PC-9 (cell line): ENCODE measurements at regions not wholly inside any gene's neighbourhood (a gene's known extent, or its start where the extent isn't known, plus 50 kb on each side); places are given as distances from the start of the nearest gene placed in this dataset.

Experiments used
- BruUV-seq: library from RNA; stranded (reverse); fragments of 400-500 nt; replicated peaks from 2 replicates; lab custom pipeline; 2021; lab: Mats Ljungman, UMichigan
- CTCF ChIA-PET: fragments of 300-600 bp; sonication (Branson Sonifier 250); formaldehyde crosslinking; loops from one replicate; lab custom pipeline; 2022; ENCODE audit warnings: antibody characterized with exemption; lab: Charles Lee
- POLR2A ChIA-PET: fragments of 300-600 bp; sonication (Branson Sonifier 250); formaldehyde crosslinking; loops from one replicate; lab custom pipeline; 2022; ENCODE audit warnings: antibody characterized with exemption; ENCODE audit not compliant: unreplicated experiment; lab: Charles Lee
- DNase-seq, 2 experiments: peaks; one replicate each; pipeline versions ENCODE4 v3.0.0 to v3.0.0-alpha.2; 2015 to 2022; ENCODE audit warnings: mixed read lengths in 1 of 2
- H2AFZ ChIP-seq: fragments of 200-600 bp; sonication (generic); 2 replicates; pipeline ENCODE4 v1.8.1; 2017; ENCODE audit warnings: antibody characterized with exemption
- H3F3A ChIP-seq: fragments of 200-600 bp; sonication (generic); 2 replicates; pipeline ENCODE4 v1.8.1; 2017; ENCODE audit warnings: antibody characterized with exemption, mild to moderate bottlenecking, low read depth; ENCODE audit not compliant: insufficient read depth
- H3K27ac ChIP-seq: fragments of 200-600 bp; sonication (generic); 2 replicates; pipeline ENCODE4 v1.6.1; 2016; ENCODE audit warnings: mixed run types
- H3K27me3 ChIP-seq: fragments of 200-600 bp; sonication (generic); 2 replicates; pipeline ENCODE4 v1.6.1; 2016; ENCODE audit warnings: low read depth, mixed run types; ENCODE audit not compliant: insufficient read depth
- H3K36me3 ChIP-seq: fragments of 200-600 bp; sonication (generic); 2 replicates; pipeline ENCODE4 v1.6.1; 2016; ENCODE audit warnings: low read depth, mixed run types
- H3K4me1 ChIP-seq: fragments of 200-600 bp; sonication (generic); replicated peaks from 2 replicates; pipeline ENCODE4 v1.6.1; 2016; ENCODE audit warnings: mixed run types; ENCODE audit not compliant: insufficient read depth
- H3K4me2 ChIP-seq: fragments of 200-600 bp; sonication (generic); 2 replicates; pipeline ENCODE4 v1.6.1; 2017; ENCODE audit warnings: mixed run types
- H3K4me3 ChIP-seq: fragments of 200-600 bp; sonication (generic); 2 replicates; pipeline ENCODE4 v1.6.1; 2016; ENCODE audit warnings: mixed run types
- H3K79me2 ChIP-seq: fragments of 200-600 bp; sonication (generic); 2 replicates; pipeline ENCODE4 v1.6.1; 2017; ENCODE audit warnings: low read depth, mixed run types
- H3K9me2 ChIP-seq: fragments of 200-600 bp; sonication (generic); 2 replicates; pipeline ENCODE4 v1.8.1; 2017; ENCODE audit warnings: mild to moderate bottlenecking; ENCODE audit not compliant: insufficient read depth
- H3K9me3 ChIP-seq: fragments of 200-600 bp; sonication (generic); 2 replicates; pipeline ENCODE4 v1.8.1; 2016; ENCODE audit warnings: low read depth; ENCODE audit not compliant: insufficient read depth
- H4K20me1 ChIP-seq: fragments of 200-600 bp; sonication (generic); 2 replicates; pipeline ENCODE4 v1.8.1; 2017; ENCODE audit not compliant: insufficient read depth
- EZH2 ChIP-seq: fragments of 200-600 bp; sonication (generic); IDR thresholded peaks from 2 replicates; pipeline ENCODE4 v1.8.0; 2017; ENCODE audit warnings: antibody characterized with exemption, low read depth
- intact Hi-C: fragments of 100-400 bp; cut with micrococcal nuclease; formaldehyde crosslinking; loops from one replicate; pipeline ENCODE4 v1.10.0; 2022; ENCODE audit not compliant: unreplicated experiment
- TF ChIP-seq, protein P1 (sequence below): fragments of 200-600 bp; sonication (generic); conservative IDR thresholded peaks from 2 replicates; pipeline ENCODE4 v1.6.1; 2017; ENCODE audit warnings: mixed run types, antibody characterized with exemption, mild to moderate bottlenecking, moderate library complexity

DNA sequence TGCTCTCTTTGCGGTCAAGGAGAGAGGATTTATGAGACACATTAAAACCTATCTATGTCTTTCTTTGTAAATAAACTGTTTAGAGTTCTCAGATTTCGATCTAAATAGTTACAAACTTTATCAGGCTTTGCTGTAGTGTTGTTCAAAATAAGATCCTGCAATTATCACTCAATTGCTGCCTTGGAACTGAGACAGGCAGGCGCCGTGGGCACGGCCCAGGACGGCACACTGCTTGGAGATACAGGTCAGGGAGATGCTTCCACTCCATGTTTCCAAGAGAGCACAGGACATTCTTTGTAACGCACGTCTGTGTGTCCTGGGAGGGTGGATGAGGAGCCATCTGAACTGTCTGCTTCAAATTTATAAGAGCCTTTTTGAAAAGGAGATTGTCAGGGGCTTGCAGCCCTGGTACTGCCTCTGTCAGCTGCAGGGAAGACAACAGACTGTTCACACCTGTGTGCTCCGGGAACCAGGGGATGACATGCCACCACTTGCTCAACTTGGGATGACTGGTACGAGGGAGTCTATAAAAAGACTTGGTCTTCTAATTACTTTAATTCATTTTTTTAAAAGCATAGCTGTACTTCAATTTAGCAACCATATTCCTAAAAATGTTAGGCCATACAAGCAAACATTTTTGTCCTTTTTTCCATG is 472.9 kb upstream of the RUNX1 start:
- Histone ChIP-seq H3K79me2 (no peaks in the 10 kb centered on the region), H3K4me1 (no peaks in the 10 kb centered on the region), H3K4me3 (no peak overlapping the region), H3K27me3 (no peaks in the 10 kb centered on the region), H2AFZ (no peak overlapping the region), H3K36me3 (no peaks in the 10 kb centered on the region), H3K9me2 (no peaks in the 10 kb centered on the region), H3K27ac (no peak overlapping the region), H3K9me3 (no peaks in the 10 kb centered on the region), H3K4me2 (no peak overlapping the region), H4K20me1 (no peaks in the 10 kb centered on the region), H3F3A (no peaks in the 10 kb centered on the region)
- POLR2A ChIA-PET, result no interaction called here
- DNase-seq, result no peak
- CTCF ChIA-PET, result no interaction called here
- no peak for TF ChIP-seq EZH2
- TF ChIP-seq, protein P1, sequence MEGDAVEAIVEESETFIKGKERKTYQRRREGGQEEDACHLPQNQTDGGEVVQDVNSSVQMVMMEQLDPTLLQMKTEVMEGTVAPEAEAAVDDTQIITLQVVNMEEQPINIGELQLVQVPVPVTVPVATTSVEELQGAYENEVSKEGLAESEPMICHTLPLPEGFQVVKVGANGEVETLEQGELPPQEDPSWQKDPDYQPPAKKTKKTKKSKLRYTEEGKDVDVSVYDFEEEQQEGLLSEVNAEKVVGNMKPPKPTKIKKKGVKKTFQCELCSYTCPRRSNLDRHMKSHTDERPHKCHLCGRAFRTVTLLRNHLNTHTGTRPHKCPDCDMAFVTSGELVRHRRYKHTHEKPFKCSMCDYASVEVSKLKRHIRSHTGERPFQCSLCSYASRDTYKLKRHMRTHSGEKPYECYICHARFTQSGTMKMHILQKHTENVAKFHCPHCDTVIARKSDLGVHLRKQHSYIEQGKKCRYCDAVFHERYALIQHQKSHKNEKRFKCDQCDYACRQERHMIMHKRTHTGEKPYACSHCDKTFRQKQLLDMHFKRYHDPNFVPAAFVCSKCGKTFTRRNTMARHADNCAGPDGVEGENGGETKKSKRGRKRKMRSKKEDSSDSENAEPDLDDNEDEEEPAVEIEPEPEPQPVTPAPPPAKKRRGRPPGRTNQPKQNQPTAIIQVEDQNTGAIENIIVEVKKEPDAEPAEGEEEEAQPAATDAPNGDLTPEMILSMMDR, result no peak
- BruUV-seq, result no TSS peak
- intact Hi-C loops, result no loop called here

DNA sequence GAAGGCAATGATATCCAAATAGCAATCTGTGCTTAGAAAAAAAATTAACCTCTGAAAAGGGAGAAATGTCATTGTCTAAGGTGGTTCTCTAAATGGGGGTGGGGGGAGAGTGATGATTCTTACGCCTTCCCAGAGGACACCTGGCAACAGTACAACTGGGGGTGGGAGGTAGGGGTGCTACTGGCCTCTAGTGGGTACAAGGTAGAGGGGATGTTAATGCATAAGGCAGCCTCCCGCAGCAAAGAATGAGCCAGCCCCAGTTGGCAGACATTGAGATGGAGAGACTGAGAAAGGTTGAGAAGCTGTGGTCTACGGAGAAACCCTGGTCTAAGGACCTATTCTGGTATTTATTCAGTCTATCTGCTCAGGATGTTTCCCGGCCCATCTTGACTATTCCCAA is 472.2 kb upstream of the RUNX1 start:
- CTCF ChIA-PET, result no interaction called here
- intact Hi-C loops, result no loop called here

DNA sequence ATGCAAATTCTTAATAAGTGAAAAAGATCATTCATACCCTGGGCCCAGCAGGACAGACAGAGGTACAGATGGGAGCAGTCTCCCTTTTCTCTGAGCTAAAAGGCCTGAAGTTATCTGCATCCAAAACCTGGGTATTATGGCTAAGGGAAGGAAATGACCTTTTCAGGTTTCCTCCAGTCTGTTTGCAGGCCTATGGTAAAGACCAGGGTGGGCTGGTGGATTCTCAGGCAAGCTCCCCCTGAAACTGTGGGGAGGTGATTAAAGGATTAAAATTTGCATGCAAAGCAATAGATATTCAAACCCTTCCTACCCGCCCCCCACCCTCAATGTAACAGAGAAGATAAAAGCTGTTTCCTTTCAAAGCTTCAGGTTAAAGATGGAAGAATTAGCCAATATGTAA is 471.8 kb upstream of the RUNX1 start:
- H3K27me3 ChIP-seq, result no peaks in the 10 kb centered on the region
- H3K4me1 ChIP-seq, result no peaks in the 10 kb centered on the region
- no peaks in the 10 kb centered on the region for H3K9me2 ChIP-seq
- TF ChIP-seq, protein P1, result no peak
- no peak for TF ChIP-seq EZH2
- H3F3A ChIP-seq, result no peaks in the 10 kb centered on the region
- H2AFZ ChIP-seq, result no peak overlapping the region
- no peak overlapping the region for H3K4me3 ChIP-seq
- no peaks in the 10 kb centered on the region for H3K9me3 ChIP-seq
- H3K36me3 ChIP-seq, result no peaks in the 10 kb centered on the region
- CTCF ChIA-PET, result no interaction called here
- H3K27ac ChIP-seq, result no peak overlapping the region
- no TSS peak for BruUV-seq
- POLR2A ChIA-PET, result no interaction called here
- intact Hi-C loops, result no loop called here
- H4K20me1 ChIP-seq, result no peaks in the 10 kb centered on the region
- H3K4me2 ChIP-seq, result no peak overlapping the region
- no peaks in the 10 kb centered on the region for H3K79me2 ChIP-seq
- no peak for DNase-seq

More for the DNA sequence above, 472.2 kb upstream of the RUNX1 start:
- Histone ChIP-seq H2AFZ (no peak overlapping the region), H3K4me3 (no peak overlapping the region), H3K9me2 (no peaks in the 10 kb centered on the region), H3K4me2 (no peak overlapping the region), H3K4me1 (no peaks in the 10 kb centered on the region), H3F3A (no peaks in the 10 kb centered on the region), H3K9me3 (no peaks in the 10 kb centered on the region), H4K20me1 (no peaks in the 10 kb centered on the region), H3K27me3 (no peaks in the 10 kb centered on the region), H3K36me3 (no peaks in the 10 kb centered on the region), H3K27ac (no peak overlapping the region), H3K79me2 (no peaks in the 10 kb centered on the region)
- no peak for TF ChIP-seq EZH2
- TF ChIP-seq, protein P1, result no peak
- no peak for DNase-seq
- BruUV-seq, result no TSS peak
- POLR2A ChIA-PET, result no interaction called here
